ENCODE measurements at regions not wholly inside any gene's neighbourhood (a gene's known extent, or its start where the extent isn't known, plus 50 kb on each side); places are given as distances from the start of the nearest gene placed in this dataset.
A peak's percentile ranks its signal among the peaks of the same experiment; 100 is the strongest.
"Not testable (repeated sequence)": the region's sequence is repeated elsewhere in the genome, so short reads cannot be mapped to it uniquely, and the experiment has no call there.

- H2AFZ ChIP-seq (ENCODE audit: low read depth, low read length, poor library complexity, severe bottlenecking); H3K9me2 ChIP-seq (ENCODE audit: insufficient read depth); ATAC-seq; CTCF ChIA-PET; H3K79me2 ChIP-seq (ENCODE audit: insufficient read depth, low read length); H3K4me3 ChIP-seq (replicated peaks in 1 of 2; ENCODE audit: low read depth in 1 of 2, low read length in 2 of 2); intact Hi-C loops (cut with micrococcal nuclease); BruUV-seq (replicated peaks); H3K27ac ChIP-seq (ENCODE audit: low read depth, low read length); H3K9ac ChIP-seq (ENCODE audit: low read length); POLR2A ChIA-PET; RAD21 ChIA-PET (ENCODE audit: low non-redundant PET in 1 of 2, low total read pairs in 2 of 2, uncharacterized antibody in 2 of 2, unreplicated experiment in 2 of 2); H3K27me3 ChIP-seq (ENCODE audit: insufficient read depth, low read length); H4K20me1 ChIP-seq (ENCODE audit: insufficient read depth); DNase-seq (ENCODE audit: low read depth, low spot score); H3K4me1 ChIP-seq (ENCODE audit: control insufficient read depth in 1 of 2, insufficient read depth in 2 of 2, low read length in 2 of 2); H3K4me2 ChIP-seq (ENCODE audit: low read length); H3K36me3 ChIP-seq (ENCODE audit: control insufficient read depth in 1 of 2, insufficient read depth in 2 of 2, low read length in 2 of 2); H3K9me3 ChIP-seq (ENCODE audit: control insufficient read depth in 1 of 2, insufficient read depth in 1 of 2, low read depth in 1 of 2, low read length in 2 of 2): not testable (repeated sequence)
Measured at GRCh38 chr2:87183373-87183772, 161.7 kb upstream of the PLGLB1 start.

- H3K36me3 ChIP-seq (ENCODE audit: control insufficient read depth in 1 of 2, insufficient read depth in 2 of 2, low read length in 2 of 2); H2AFZ ChIP-seq (ENCODE audit: low read depth, low read length, poor library complexity, severe bottlenecking); CTCF ChIA-PET; H3K9me2 ChIP-seq (ENCODE audit: insufficient read depth); POLR2A ChIA-PET; H3K4me2 ChIP-seq (ENCODE audit: low read length); H3K79me2 ChIP-seq (ENCODE audit: insufficient read depth, low read length); H3K27ac ChIP-seq (ENCODE audit: low read depth, low read length); BruUV-seq (replicated peaks); H3K9me3 ChIP-seq (ENCODE audit: control insufficient read depth in 1 of 2, insufficient read depth in 1 of 2, low read depth in 1 of 2, low read length in 2 of 2); RAD21 ChIA-PET (ENCODE audit: low non-redundant PET in 1 of 2, low total read pairs in 2 of 2, uncharacterized antibody in 2 of 2, unreplicated experiment in 2 of 2); H3K9ac ChIP-seq (ENCODE audit: low read length); DNase-seq (ENCODE audit: low read depth, low spot score); H3K4me3 ChIP-seq (replicated peaks in 1 of 2; ENCODE audit: low read depth in 1 of 2, low read length in 2 of 2); intact Hi-C loops (cut with micrococcal nuclease); H4K20me1 ChIP-seq (ENCODE audit: insufficient read depth); H3K4me1 ChIP-seq (ENCODE audit: control insufficient read depth in 1 of 2, insufficient read depth in 2 of 2, low read length in 2 of 2); H3K27me3 ChIP-seq (ENCODE audit: insufficient read depth, low read length); ATAC-seq: not testable (repeated sequence)
Measured at GRCh38 chr2:87184260-87184659, 162.6 kb upstream of the PLGLB1 start.

- H3K4me2 ChIP-seq (ENCODE audit: low read length); BruUV-seq (replicated peaks); RAD21 ChIA-PET (ENCODE audit: low non-redundant PET in 1 of 2, low total read pairs in 2 of 2, uncharacterized antibody in 2 of 2, unreplicated experiment in 2 of 2); intact Hi-C loops (cut with micrococcal nuclease); CTCF ChIA-PET; ATAC-seq; H3K27ac ChIP-seq (ENCODE audit: low read depth, low read length); POLR2A ChIA-PET; DNase-seq (ENCODE audit: low read depth, low spot score); H3K36me3 ChIP-seq (ENCODE audit: control insufficient read depth in 1 of 2, insufficient read depth in 2 of 2, low read length in 2 of 2); H2AFZ ChIP-seq (ENCODE audit: low read depth, low read length, poor library complexity, severe bottlenecking); H3K9me3 ChIP-seq (ENCODE audit: control insufficient read depth in 1 of 2, insufficient read depth in 1 of 2, low read depth in 1 of 2, low read length in 2 of 2); H4K20me1 ChIP-seq (ENCODE audit: insufficient read depth); H3K4me1 ChIP-seq (ENCODE audit: control insufficient read depth in 1 of 2, insufficient read depth in 2 of 2, low read length in 2 of 2); H3K9ac ChIP-seq (ENCODE audit: low read length); H3K79me2 ChIP-seq (ENCODE audit: insufficient read depth, low read length); H3K27me3 ChIP-seq (ENCODE audit: insufficient read depth, low read length); H3K9me2 ChIP-seq (ENCODE audit: insufficient read depth); H3K4me3 ChIP-seq (replicated peaks in 1 of 2; ENCODE audit: low read depth in 1 of 2, low read length in 2 of 2): not testable (repeated sequence)
Measured at GRCh38 chr2:87189214-87189613, 167.6 kb upstream of the PLGLB1 start.

DNA sequence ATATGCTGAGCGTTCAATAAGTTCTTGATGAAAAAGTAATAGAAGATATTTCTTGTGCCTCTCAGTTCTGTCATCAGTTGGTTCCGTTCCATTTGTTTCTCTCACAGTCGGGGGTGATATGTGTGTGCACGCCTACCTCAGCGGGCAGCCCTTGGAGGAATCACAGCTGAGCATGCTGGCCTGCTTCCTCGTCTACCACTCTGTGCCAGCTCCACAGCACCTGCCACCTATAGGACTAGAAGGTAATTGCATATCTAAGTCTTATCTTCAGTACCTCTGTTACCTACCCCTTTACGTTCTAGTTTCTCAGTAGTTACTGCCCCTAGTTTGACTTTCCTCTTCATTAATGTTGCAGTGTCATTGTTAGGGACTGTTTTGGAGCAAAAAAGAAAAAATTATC lies 171.7 kb upstream of the PLGLB1 start:
- H2AFZ ChIP-seq (ENCODE audit: low read depth, low read length, poor library complexity, severe bottlenecking); H3K9ac ChIP-seq (ENCODE audit: low read length); H3K27ac ChIP-seq (ENCODE audit: low read depth, low read length); H3K4me1 ChIP-seq (ENCODE audit: control insufficient read depth in 1 of 2, insufficient read depth in 2 of 2, low read length in 2 of 2); CTCF ChIA-PET; BruUV-seq (replicated peaks); H3K27me3 ChIP-seq (ENCODE audit: insufficient read depth, low read length); H3K79me2 ChIP-seq (ENCODE audit: insufficient read depth, low read length); H3K4me2 ChIP-seq (ENCODE audit: low read length); POLR2A ChIA-PET; H3K36me3 ChIP-seq (ENCODE audit: control insufficient read depth in 1 of 2, insufficient read depth in 2 of 2, low read length in 2 of 2); intact Hi-C loops (cut with micrococcal nuclease); H4K20me1 ChIP-seq (ENCODE audit: insufficient read depth); H3K9me3 ChIP-seq (ENCODE audit: control insufficient read depth in 1 of 2, insufficient read depth in 1 of 2, low read depth in 1 of 2, low read length in 2 of 2); DNase-seq (ENCODE audit: low read depth, low spot score); H3K9me2 ChIP-seq (ENCODE audit: insufficient read depth); H3K4me3 ChIP-seq (replicated peaks in 1 of 2; ENCODE audit: low read depth in 1 of 2, low read length in 2 of 2); RAD21 ChIA-PET (ENCODE audit: low non-redundant PET in 1 of 2, low total read pairs in 2 of 2, uncharacterized antibody in 2 of 2, unreplicated experiment in 2 of 2): not testable (repeated sequence)
- ATAC-seq: peak; percentile 100
